GM19025 (cell line): ENCODE measurements at regions not wholly inside any gene's neighbourhood (a gene's known extent, or its start where the extent isn't known, plus 50 kb on each side); places are given as distances from the start of the nearest gene placed in this dataset.

ENCODE experiments used
- ATAC-seq: cut with Tn5 transposase; IDR thresholded peaks from one replicate; pipeline ENCODE4 v1.9.1; 2021; ENCODE audit warnings: mild to moderate bottlenecking, low read depth, moderate library complexity; ENCODE audit not compliant: unreplicated experiment

DNA sequence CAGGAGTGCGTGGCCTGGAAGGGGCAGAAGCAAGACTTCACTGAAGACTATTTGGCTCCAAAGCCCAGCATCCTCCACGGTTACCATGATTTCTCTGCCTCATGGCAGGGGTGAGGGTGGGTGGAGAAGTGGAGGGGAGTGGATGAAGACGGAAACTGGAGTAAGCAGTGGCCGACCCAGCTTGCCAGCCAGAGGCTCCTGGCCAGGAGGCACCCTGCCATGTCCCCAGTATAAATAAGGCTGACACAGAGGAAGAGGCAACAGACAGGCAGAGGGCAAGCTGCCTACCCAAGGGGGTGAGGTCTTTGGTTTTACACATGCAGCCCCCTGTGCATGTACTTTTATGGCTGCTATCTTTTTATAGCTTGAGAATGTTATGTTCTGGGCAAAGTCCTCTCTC is 102.6 kb upstream of the TBX20 start:
- ATAC-seq: no peak

DNA sequence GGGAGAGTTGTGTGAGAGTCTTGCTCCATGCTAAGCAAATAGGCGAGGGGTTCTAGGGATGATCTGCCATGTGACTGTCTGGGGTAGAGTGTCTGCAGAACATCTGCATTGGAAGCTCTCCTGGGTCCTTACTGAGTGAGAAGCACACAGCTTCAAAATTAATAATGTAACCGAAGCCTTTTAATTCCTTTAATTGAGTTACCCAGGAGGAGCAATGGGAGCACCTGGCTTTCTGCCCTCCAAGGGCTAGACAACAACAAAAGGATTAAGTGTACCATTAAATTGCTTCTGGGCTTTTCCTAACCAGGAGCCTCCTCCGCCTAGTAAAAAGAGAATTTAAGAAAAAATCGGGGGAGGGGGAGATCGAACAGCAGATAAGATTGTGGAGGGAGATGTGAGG is 102.0 kb upstream of the TBX20 start:
- no peak for ATAC-seq

DNA sequence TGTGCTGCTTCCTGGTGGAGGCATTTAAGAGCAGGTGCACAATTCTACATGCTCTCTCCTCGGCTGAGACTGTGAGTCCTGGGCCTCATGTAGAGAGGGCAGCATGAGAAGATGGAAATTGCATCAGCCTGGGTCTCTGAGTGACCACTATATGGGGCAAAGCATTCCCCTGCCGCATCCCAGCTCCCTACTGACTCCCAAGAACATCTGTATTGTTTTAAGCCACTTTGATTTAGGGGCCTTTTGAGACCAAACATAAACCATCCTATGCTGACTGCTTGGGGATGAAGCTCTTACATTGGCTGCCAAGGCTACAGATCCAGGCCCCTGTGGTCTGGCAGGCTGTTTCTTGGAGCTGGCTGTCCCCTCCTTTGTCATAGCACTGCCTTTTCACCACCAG is 101.3 kb upstream of the TBX20 start:
- ATAC-seq: no peak

DNA sequence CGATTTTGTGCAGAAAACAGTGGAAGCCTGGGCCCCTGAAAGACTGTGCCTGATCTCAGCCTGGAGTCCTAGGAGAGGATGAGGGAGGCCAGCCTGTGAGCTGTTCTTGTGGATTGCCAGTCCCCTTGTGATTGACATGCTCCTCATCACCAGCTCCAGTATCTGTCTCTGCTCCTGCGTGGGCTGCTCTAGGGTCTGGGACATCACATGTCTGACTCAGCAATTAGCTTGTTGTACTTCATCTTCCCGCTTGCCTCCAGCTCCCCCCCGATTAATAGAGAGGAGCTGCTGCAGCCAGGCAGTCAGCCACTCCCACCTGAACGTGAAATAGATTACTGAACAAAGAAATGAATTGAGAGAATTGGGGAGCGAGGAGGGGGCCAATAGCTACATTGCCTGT is 99.6 kb upstream of the TBX20 start:
- no peak for ATAC-seq

DNA sequence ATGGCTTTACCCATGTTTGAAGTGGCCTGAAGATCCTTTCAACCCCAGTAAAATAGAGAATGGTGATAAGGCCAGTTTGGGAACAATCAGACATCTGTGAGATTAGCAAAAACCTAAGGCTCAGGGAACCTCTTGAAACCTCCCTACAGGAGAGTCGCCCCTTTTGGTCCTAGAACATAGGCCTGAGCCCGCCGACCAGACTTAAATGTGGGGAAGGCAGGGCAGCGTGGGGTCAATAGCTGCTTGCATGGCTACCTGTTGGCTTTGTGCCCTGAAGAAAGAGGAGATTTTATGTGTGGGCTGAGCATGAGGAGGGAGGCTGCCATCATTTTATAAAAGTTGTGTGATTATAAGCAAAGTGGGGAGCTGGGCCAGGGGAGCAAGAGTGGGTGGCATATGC is 97.6 kb upstream of the TBX20 start:
- ATAC-seq: no peak

DNA sequence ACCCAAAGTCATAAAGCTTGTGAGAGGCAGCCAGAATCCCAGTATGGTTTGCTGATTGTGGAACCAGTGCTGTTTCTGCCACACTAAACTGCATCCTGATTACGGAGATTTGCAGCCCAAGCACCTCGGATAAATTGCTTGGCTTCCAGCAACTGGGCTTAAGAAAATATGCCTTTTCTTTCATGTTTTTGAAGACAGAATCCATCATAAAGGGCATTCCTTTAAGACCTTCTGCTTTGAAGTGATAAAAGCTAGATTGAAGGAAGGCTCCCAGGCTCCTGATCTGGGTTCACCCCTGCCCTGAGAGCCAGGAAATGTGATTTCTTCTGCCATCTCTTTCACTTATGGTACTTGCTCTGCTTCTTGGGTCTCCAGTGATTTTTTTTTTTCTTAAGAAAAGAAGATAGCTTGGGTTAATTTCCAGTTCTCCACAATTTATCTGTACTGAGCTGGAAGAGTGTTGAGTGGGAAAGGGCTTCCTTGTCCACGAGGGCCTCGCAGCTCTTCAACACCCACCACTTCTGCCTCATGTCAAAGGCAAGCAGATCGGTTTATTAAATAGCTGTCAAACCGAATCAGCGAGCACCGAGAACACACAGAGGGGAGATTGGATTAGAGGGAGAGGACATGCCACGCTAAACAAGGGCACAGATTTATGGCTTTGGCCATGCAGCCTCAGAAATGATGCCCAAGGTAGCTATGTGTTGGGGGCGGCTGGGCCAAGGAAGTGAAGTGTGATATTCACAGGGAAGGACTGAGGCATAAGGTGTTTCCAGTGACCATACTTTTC is 94.9 kb upstream of the TBX20 start:
- ATAC-seq: no peak

DNA sequence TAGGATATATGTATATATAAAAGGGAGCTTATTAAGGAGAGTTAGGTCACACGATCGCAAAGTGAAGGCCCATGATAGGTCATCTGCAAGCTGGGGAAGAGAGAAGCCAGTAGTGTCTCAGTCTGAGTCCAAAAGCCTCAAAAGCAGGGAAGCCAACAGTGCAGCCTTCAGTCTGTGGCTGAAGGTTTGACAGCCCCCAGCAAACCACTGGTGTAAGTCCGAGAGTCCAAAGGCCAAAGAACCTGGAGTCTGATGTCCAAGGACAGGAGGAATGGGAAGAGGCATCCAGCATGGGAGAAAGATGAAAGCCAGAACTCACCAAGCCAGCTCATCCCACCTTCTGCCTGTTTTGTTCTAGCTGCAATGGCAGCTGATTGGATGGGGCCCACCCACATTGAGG is 88.9 kb upstream of the TBX20 start:
- ATAC-seq: no peak

DNA sequence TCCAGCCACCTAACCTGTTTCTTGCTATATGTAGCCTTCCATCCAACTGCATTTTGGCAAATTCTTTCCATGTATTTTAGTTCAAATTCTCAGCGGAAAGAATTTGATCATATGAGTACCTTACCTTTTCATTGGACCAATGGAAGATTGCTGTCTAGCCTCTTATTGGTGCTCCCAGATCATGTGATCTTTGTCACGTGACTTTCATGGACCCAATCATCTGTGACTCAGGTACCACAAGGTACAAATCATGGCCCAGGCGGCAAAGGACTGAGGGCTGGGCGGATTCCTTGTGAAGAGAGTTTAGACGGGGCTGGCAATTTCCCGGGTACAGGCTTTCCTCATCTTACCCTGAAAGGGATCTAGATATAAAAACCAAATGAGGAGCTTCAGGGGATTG is 85.9 kb upstream of the TBX20 start:
- no peak for ATAC-seq

DNA sequence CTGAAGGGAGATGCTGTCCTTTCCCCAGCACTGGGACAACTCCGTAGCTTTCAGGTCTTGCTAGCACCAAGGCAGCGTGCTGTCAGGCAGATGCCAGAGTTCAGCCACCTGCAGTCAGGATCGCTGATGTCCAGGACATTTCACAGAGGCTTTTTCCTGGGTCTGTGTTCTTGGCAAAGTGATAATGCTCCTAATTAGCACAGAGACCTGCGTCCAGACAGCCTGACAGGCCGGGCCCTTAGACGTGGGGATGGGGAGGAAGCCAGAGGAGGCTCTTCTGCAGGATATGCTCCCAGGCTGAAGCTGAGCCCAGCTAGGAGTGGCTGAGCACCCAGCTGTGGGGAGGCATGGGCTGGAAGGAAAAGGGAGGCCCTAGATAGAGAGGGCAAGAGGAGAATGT is 82.5 kb upstream of the TBX20 start:
- ATAC-seq: no peak

DNA sequence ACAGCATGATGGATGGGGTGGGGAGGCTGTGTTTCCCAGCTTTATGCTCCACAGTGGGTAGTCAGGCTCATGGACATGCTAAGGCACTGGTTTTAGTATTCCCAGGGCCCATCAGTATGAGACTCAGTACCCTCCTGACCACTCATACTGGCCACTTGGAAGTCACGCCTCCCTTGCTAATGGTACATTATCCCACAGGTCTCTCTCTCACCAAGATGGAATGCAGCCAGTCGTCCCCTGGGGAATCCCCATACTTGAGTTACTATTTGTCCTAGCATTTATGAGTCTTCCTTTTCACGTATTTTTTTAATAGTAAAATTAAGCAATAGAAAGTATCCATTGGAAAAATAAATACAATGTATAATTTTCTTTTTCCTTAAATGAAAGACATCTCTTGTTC is 80.6 kb upstream of the TBX20 start:
- no peak for ATAC-seq

DNA sequence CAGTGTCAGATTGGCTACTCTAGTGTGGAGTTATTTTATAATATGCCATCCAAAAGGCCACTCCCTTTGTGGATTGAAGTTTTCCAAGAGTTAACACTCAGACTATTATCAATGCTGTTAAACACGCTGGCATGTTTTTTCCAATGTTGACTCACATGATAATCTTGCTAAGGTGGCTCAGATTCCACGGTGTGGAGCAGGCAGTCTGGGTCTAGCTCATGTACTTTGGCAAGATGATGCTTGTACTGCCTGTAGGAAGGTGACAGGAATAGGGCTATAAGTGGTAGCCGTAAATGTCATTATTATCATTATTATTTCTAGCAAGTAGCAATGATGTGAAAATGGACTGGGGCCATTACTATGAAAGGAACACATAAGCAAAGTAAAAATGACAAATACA is 79.4 kb upstream of the TBX20 start:
- ATAC-seq: no peak

DNA sequence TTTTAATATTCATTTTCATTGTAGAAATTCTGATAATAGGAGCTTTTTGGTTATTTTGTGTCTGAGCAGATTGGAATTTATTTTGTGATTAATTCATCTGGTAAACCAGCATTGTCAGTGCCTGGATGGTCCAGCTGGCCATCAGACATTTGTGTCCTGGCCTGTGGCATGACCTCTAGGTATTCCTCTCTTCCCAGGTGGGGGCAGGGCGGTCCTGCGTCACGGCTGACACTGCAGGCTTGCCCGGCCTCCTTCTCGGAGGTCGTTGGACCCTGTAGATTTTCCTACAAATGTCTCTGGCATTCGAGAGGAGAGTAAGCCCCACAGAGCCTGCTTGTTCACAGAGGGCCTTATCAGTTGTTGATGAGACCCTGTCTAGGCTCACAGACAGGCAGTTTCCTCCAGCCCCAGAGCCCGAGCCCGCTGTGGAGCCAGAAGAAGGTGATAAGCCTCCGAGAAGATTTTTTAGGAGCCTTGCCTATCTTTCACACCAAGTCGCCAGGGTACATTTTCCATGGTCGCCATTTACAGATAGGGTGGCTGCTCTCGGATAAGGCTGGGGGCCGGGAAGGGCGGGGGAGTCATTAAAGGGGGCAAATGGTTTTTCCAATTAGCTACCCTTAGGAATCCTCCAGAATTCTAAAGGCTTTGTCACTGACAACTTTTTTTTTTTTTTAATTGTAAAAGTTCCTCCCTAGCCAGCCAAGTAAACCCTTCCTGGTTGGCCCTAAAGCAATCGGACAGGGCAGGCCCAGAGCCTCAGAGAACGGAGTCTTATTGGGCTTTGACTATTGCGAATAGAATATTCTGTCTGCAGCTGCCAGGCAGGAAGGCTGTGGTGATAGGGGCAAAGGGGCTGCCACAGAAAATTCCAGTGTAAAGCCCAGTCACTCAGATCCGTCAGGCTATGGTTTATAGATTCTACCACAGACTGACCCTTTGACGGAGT is 78.1 kb upstream of the TBX20 start:
- no peak for ATAC-seq

DNA sequence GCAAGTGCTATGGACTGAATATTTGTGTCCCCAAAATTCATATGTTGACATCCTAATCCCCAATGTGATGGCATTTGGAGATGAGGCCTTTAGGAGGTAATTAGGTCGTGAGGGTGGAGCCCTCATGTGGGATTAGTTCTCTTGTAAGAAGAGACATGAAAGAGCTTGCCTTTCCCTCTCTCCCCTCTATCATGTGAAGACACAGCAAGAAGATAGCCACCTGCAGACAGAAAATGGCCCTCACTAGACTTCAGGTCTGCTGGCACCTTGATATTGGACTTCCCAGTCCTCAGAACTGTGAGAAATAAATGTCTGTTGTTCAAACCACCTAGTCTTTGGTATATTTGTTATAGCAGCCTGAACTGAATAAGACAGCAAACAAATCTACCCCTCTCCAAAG is 75.1 kb upstream of the TBX20 start:
- ATAC-seq: no peak

DNA sequence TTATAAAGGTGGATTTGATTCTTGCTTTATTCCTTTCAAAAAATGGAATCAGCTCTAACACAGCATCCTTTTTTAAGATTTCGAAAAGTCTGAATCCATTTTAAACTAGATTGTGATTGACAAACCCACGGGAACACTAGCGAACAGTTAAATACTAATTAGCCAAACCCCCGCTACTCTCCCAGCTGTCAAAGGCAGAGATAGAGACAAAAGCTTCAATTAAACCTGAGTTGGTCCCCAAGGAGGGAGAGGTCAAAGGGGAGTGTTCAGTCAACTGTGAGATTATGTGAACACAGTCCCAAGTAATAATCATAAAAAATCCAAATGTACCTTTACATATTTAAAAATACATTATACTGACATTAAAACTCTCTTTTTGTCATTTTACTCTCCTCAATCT is 65.7 kb upstream of the TBX20 start:
- no peak for ATAC-seq

DNA sequence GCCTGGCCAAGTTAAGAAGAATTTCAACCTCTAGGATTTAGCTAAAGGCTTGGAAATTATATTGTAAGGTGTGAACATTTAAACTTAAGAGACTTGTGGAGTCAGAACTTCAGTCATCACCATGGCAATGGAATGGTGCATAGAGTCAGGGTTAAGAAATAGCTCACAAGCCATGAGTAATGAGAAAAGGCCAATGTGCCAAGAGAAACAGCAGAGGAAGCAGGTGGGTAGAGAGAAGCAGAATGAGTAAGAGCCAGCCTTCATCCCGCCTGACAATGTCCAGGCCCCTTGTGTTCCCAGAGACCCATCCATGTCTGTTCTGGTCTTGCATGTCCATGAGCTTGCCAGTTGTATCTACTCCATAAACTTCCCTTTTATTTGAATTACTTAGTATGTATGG is 62.6 kb upstream of the TBX20 start:
- ATAC-seq: no peak

DNA sequence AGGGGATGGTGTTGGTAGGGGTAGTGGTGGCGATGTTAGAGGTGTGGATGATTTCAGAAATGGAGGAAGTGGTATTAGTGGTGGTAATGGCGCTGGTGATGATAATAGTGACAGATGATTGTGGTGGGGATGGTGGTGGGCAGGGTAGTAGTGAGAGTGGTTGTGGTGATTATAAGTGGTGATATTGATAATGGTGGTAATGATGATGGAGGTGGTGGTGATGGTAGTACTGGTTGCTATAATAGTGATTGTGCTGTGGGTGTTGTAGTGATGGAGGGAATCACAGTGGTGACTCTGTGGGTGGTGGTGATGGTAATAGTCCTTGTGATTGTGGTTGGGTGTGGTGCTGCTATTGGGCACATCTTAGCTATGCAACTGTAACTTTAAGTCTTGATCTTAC is 61.6 kb upstream of the TBX20 start:
- no peak for ATAC-seq

DNA sequence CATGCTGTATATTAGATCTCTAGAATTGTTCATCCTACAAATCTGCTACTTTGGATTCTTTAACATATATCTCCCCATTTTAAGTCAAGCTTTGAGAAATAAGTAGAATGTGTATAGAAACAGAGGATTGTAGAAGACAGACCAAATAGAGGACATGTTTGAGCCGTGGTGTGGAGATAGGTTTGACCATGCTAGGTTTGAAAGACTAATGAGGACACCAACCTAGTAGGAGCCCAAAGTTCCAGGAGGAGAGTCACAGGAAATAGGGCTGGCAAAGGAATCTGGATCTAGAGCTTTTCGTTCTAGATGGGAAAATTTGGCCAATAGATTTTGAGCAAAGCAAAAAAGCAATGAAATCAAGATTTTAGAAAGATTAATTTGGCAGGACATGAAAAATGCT is 60.5 kb upstream of the TBX20 start:
- ATAC-seq: no peak

DNA sequence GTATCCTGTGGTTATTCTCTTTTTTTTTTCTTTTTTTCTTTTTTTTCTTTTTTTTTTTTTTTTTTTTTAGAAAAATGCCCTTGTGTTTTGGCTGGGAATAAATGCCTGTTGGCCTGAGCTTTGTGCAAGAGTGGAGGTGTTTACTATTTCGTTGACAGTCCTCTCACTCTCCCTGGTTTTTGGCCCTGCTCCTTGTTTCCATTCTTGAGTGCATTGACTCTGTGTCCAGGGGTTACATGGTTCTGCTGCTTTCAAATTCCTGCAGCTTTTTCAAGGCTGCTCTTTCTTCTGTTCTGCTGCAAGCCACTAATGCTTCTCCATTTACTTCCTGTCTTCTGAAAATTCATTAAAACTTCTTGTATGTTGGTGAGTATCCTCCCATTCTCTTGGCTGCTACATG is 59.7 kb upstream of the TBX20 start:
- ATAC-seq: no peak
